ENCODE measurements at regions not wholly inside any gene's neighbourhood (a gene's known extent, or its start where the extent isn't known, plus 50 kb on each side); places are given as distances from the start of the nearest gene placed in this dataset.
A peak's percentile ranks its signal among the peaks of the same experiment; 100 is the strongest.

DNA sequence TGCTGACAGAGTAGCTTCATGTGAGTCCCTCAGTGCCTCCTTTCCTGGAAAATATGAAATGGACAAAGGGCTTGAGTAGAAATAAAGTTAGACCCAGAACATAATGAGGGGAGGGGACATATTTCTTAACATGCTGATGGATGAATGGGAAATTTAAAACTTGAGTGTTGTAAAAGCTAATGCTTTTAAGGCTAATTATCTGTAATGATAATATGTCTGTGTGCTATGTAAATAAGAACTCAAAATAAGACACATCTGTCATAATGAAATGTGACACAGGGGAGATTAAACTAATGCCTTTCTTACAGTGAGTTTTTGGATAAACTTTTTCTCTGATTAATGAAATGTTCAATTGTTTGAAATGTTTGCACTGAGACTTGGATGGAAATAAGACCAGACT lies 65.8 kb upstream of the RFXAP start:
- H3K36me3 ChIP-seq (ENCODE audit: control insufficient read depth in 1 of 2, insufficient read depth in 2 of 2, low read length in 2 of 2): no peaks in the 10 kb centered on the region
- H2BK12ac ChIP-seq (ENCODE audit: low read length): no peak overlapping the region
- H3K9ac ChIP-seq (ENCODE audit: low read length): no peak overlapping the region
- H3K79me2 ChIP-seq (ENCODE audit: control insufficient read depth, insufficient read depth, low read length, poor library complexity): no peaks in the 10 kb centered on the region
- no peak overlapping the region for H3K18ac ChIP-seq (ENCODE audit: low read length)
- H3K23ac ChIP-seq (ENCODE audit: low read length): no peak overlapping the region
- no peak for DNase-seq
- H2BK120ac ChIP-seq (ENCODE audit: insufficient read depth, low read length, poor library complexity): no peak overlapping the region
- no peak overlapping the region for H3K4me3 ChIP-seq (ENCODE audit: low read depth, low read length)
- H2BK5ac ChIP-seq (ENCODE audit: low read depth, low read length, poor library complexity): no peak overlapping the region
- no peak overlapping the region for H4K8ac ChIP-seq (ENCODE audit: low read depth, low read length)
- no peak overlapping the region for H3K27ac ChIP-seq (ENCODE audit: low read depth, low read length)
- no peak overlapping the region for H2AK5ac ChIP-seq (ENCODE audit: low read length)
- H3K14ac ChIP-seq (ENCODE audit: low read length): no peak overlapping the region
- no peak overlapping the region for H4K12ac ChIP-seq (ENCODE audit: low read depth, low read length)
- H2AFZ ChIP-seq (ENCODE audit: insufficient read depth, low read length, poor library complexity): no peak overlapping the region
- no peaks in the 10 kb centered on the region for H3K9me3 ChIP-seq (ENCODE audit: insufficient read depth, low read depth, low read length)
- no peak overlapping the region for H3K4ac ChIP-seq (ENCODE audit: low read depth, low read length)
- H3K4me1 ChIP-seq (ENCODE audit: control insufficient read depth in 1 of 2, insufficient read depth in 2 of 2, low read length in 2 of 2): peaks cover 0 to 1% of the 10 kb centered on the region in 2 experiments
- H3K79me1 ChIP-seq (ENCODE audit: low read length): no peaks in the 10 kb centered on the region
- no peak overlapping the region for H3K4me2 ChIP-seq (ENCODE audit: low read length)
- no peaks in the 10 kb centered on the region for H3K27me3 ChIP-seq (ENCODE audit: insufficient read depth, low read length)
- H4K91ac ChIP-seq (ENCODE audit: low read depth, low read length): no peak overlapping the region

DNA sequence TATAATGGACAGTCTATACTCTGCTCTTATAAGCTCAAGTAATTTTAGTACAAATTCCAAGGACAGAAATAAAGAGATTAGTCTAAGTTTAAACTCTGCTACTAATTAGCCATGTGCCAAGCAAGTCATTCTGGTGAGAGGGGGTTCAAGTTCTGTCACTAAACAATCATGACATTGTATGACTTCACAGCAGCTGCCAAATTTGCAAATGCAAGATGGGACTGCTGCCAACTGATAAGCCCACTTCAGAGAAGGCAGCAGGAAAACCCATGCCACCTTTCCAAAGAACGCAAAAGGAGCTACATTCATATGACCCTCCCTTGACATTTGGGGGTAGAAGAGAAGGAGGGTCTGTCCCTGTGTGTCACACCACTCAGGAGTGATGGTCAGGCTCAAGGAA lies 60.7 kb upstream of the RFXAP start:
- H2AFZ ChIP-seq (ENCODE audit: insufficient read depth, low read length, poor library complexity): no peak overlapping the region
- H3K18ac ChIP-seq (ENCODE audit: low read length): no peak overlapping the region
- no peak overlapping the region for H2BK120ac ChIP-seq (ENCODE audit: insufficient read depth, low read length, poor library complexity)

DNA sequence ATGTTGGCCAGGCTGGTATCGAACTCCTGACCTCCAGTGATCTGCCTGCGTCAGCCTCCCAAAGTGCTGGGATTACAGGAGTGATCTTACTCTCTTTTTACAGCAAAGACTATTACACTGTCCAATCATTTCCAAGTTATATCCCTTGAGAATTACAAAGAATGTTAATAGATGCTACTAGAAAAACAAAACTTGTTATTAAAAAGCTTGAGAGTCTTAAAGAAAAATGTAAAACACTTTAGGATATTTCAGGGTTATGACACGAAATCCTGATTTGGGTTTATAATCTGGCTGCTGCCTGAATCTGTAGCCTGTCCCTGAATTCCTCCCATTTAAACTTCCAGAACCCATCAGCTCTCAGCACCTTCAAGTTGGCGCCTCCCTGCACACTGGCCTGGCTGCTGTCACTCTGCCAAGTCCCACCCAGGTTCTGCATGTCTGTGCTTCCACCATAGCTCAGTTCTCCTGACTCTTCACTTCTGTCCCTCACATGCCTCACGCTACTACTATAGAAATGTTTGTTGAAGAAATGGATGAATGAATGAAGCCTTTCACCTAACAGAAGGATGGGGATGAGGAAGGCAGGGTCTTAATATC lies 55.8 kb upstream of the RFXAP start:
- no peak overlapping the region for H4K91ac ChIP-seq (ENCODE audit: low read depth, low read length)
- H3K9me3 ChIP-seq (ENCODE audit: insufficient read depth, low read depth, low read length): peaks cover 2% of the 10 kb centered on the region
- no peak overlapping the region for H3K9ac ChIP-seq (ENCODE audit: low read length)
- H3K27ac ChIP-seq (ENCODE audit: low read depth, low read length): no peak overlapping the region
- no peak overlapping the region for H3K23ac ChIP-seq (ENCODE audit: low read length)
- no peaks in the 10 kb centered on the region for H3K27me3 ChIP-seq (ENCODE audit: insufficient read depth, low read length)
- no peak overlapping the region for H2AK5ac ChIP-seq (ENCODE audit: low read length)
- no peak overlapping the region for H3K18ac ChIP-seq (ENCODE audit: low read length)
- peaks cover 6% of the 10 kb centered on the region for H3K79me1 ChIP-seq (ENCODE audit: low read length)
- no peaks in the 10 kb centered on the region for H3K36me3 ChIP-seq (ENCODE audit: control insufficient read depth in 1 of 2, insufficient read depth in 2 of 2, low read length in 2 of 2)
- no peak overlapping the region for H3K4ac ChIP-seq (ENCODE audit: low read depth, low read length)
- peak overlapping the region; percentile 21 for H2BK120ac ChIP-seq (ENCODE audit: insufficient read depth, low read length, poor library complexity)
- no peak overlapping the region for H2BK5ac ChIP-seq (ENCODE audit: low read depth, low read length, poor library complexity)
- no peak overlapping the region for H2AFZ ChIP-seq (ENCODE audit: insufficient read depth, low read length, poor library complexity)
- DNase-seq: no peak
- H4K8ac ChIP-seq (ENCODE audit: low read depth, low read length): no peak overlapping the region
- H3K4me3 ChIP-seq (ENCODE audit: low read depth, low read length): no peak overlapping the region
- H3K79me2 ChIP-seq (ENCODE audit: control insufficient read depth, insufficient read depth, low read length, poor library complexity): no peaks in the 10 kb centered on the region
- peak overlapping the region; percentile 59 for H2BK12ac ChIP-seq (ENCODE audit: low read length)
- no CpG with 5 or more reads among the region's 5 CpGs for WGBS (ENCODE audit: extremely low coverage, insufficient coverage, insufficient read length)
- no peak overlapping the region for H4K12ac ChIP-seq (ENCODE audit: low read depth, low read length)
- no peak overlapping the region for H3K14ac ChIP-seq (ENCODE audit: low read length)
- H3K4me2 ChIP-seq (ENCODE audit: low read length): no peak overlapping the region
- peaks cover 4 to 7% of the 10 kb centered on the region in 2 experiments for H3K4me1 ChIP-seq (ENCODE audit: control insufficient read depth in 1 of 2, insufficient read depth in 2 of 2, low read length in 2 of 2)

More for the DNA sequence above, 60.7 kb upstream of the RFXAP start:
- Histone ChIP-seq H3K4me3 (ENCODE audit: low read depth, low read length) (no peak overlapping the region), H4K91ac (ENCODE audit: low read depth, low read length) (no peak overlapping the region), H3K4ac (ENCODE audit: low read depth, low read length) (no peak overlapping the region), H2BK5ac (ENCODE audit: low read depth, low read length, poor library complexity) (no peak overlapping the region), H3K4me2 (ENCODE audit: low read length) (no peak overlapping the region), H3K4me1 (ENCODE audit: control insufficient read depth in 1 of 2, insufficient read depth in 2 of 2, low read length in 2 of 2) (peaks cover 4 to 7% of the 10 kb centered on the region in 2 experiments), H3K79me1 (ENCODE audit: low read length) (peaks cover 6% of the 10 kb centered on the region), H3K27me3 (ENCODE audit: insufficient read depth, low read length) (no peaks in the 10 kb centered on the region), H4K12ac (ENCODE audit: low read depth, low read length) (no peak overlapping the region), H3K36me3 (ENCODE audit: control insufficient read depth in 1 of 2, insufficient read depth in 2 of 2, low read length in 2 of 2) (no peaks in the 10 kb centered on the region), H2AK5ac (ENCODE audit: low read length) (no peak overlapping the region), H3K27ac (ENCODE audit: low read depth, low read length) (no peak overlapping the region), H3K14ac (ENCODE audit: low read length) (no peak overlapping the region), H2BK12ac (ENCODE audit: low read length) (no peak overlapping the region), H3K23ac (ENCODE audit: low read length) (no peak overlapping the region), H3K79me2 (ENCODE audit: control insufficient read depth, insufficient read depth, low read length, poor library complexity) (no peaks in the 10 kb centered on the region), H4K8ac (ENCODE audit: low read depth, low read length) (no peak overlapping the region), H3K9me3 (ENCODE audit: insufficient read depth, low read depth, low read length) (peaks cover 1% of the 10 kb centered on the region), H3K9ac (ENCODE audit: low read length) (no peak overlapping the region)
- DNase-seq: no peak
- WGBS (ENCODE audit: extremely low coverage, insufficient coverage, insufficient read length): no CpG with 5 or more reads among the region's 1 CpG

DNA sequence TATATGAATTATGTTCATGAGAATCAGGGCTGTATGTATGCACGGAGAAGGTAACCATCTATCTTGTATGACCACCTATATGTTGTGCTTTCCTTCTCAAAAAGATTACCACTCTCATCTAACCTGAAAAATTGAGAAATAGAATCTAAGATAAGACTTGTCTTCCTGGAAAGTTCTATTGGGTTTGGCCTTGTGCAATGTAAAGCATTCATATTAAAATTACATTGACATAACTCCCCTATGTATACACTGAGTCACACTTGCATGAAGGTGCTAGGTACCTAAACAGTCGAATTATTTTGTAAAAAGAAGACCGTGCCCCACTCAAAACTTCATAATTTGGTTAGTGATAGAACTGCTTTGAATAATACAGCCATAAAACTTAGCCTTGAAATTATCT lies 54.5 kb upstream of the RFXAP start:
- DNase-seq: peak in 1 of 2 donors; percentile 68
- no peak overlapping the region for H4K8ac ChIP-seq (ENCODE audit: low read depth, low read length)
- H3K14ac ChIP-seq (ENCODE audit: low read length): no peak overlapping the region
- H3K4me2 ChIP-seq (ENCODE audit: low read length): no peak overlapping the region
- H3K9me3 ChIP-seq (ENCODE audit: insufficient read depth, low read depth, low read length): peaks cover 2% of the 10 kb centered on the region
- no peak overlapping the region for H2BK12ac ChIP-seq (ENCODE audit: low read length)
- no peak overlapping the region for H3K23ac ChIP-seq (ENCODE audit: low read length)
- H3K18ac ChIP-seq (ENCODE audit: low read length): no peak overlapping the region
- no peak overlapping the region for H2AK5ac ChIP-seq (ENCODE audit: low read length)
- peaks cover 4 to 7% of the 10 kb centered on the region in 2 experiments for H3K4me1 ChIP-seq (ENCODE audit: control insufficient read depth in 1 of 2, insufficient read depth in 2 of 2, low read length in 2 of 2)
- no peak overlapping the region for H2BK5ac ChIP-seq (ENCODE audit: low read depth, low read length, poor library complexity)
- H3K9ac ChIP-seq (ENCODE audit: low read length): no peak overlapping the region
- no peaks in the 10 kb centered on the region for H3K36me3 ChIP-seq (ENCODE audit: control insufficient read depth in 1 of 2, insufficient read depth in 2 of 2, low read length in 2 of 2)
- no peak overlapping the region for H3K27ac ChIP-seq (ENCODE audit: low read depth, low read length)
- no peak overlapping the region for H2AFZ ChIP-seq (ENCODE audit: insufficient read depth, low read length, poor library complexity)
- H3K79me1 ChIP-seq (ENCODE audit: low read length): peaks cover 6% of the 10 kb centered on the region
- no peak overlapping the region for H4K91ac ChIP-seq (ENCODE audit: low read depth, low read length)
- H2BK120ac ChIP-seq (ENCODE audit: insufficient read depth, low read length, poor library complexity): no peak overlapping the region
- H3K27me3 ChIP-seq (ENCODE audit: insufficient read depth, low read length): no peaks in the 10 kb centered on the region
- H3K4me3 ChIP-seq (ENCODE audit: low read depth, low read length): no peak overlapping the region
- no peaks in the 10 kb centered on the region for H3K79me2 ChIP-seq (ENCODE audit: control insufficient read depth, insufficient read depth, low read length, poor library complexity)
- H4K12ac ChIP-seq (ENCODE audit: low read depth, low read length): no peak overlapping the region
- WGBS (ENCODE audit: extremely low coverage, insufficient coverage, insufficient read length): no CpG with 5 or more reads among the region's 3 CpGs
- H3K4ac ChIP-seq (ENCODE audit: low read depth, low read length): no peak overlapping the region

All from trophoblast cell (in vitro differentiated cells and primary cell).